SK-N-SH treated with all-trans-retinoic acid at 6 μM for 48 hours (cell line): ENCODE measurements at regions not wholly inside any gene's neighbourhood (a gene's known extent, or its start where the extent isn't known, plus 50 kb on each side); places are given as distances from the start of the nearest gene placed in this dataset.

ENCODE experiments used
- ATAC-seq: fragments of 200-7000 bp; cut with Tn5 transposase; 3 replicates; pipeline ENCODE4 v1.9.1; 2020; ENCODE audit warnings: mild to moderate bottlenecking, moderate library complexity
- ARNTL ChIP-seq: fragments of 450-650 bp; formaldehyde crosslinking; IDR thresholded peaks from 2 replicates; pipeline ENCODE4 v1.5.0; 2020; ENCODE audit warnings: low read depth, mild to moderate bottlenecking, moderate library complexity, borderline replicate concordance
- BACH2 ChIP-seq: fragments of 250-450 bp; sonication (Bioruptor Pico); IDR thresholded peaks from 2 replicates; pipeline ENCODE4 v1.9.0; 2021; ENCODE audit warnings: mild to moderate bottlenecking, borderline replicate concordance
- CSDC2 ChIP-seq: fragments of 250-450 bp; sonication (Bioruptor Pico); IDR thresholded peaks from 2 replicates; pipeline ENCODE4 v1.5.0; 2020; ENCODE audit warnings: mild to moderate bottlenecking, moderate library complexity
- ESRRG ChIP-seq: fragments of 250-450 bp; sonication (Bioruptor Pico); IDR thresholded peaks from 2 replicates; pipeline ENCODE4 v1.6.1; 2021; ENCODE audit warnings: mild to moderate bottlenecking
- GLIS3 ChIP-seq: fragments of 250-450 bp; sonication (Bioruptor Pico); IDR thresholded peaks from 2 replicates; pipeline ENCODE4 v1.5.0; 2020; ENCODE audit warnings: mild to moderate bottlenecking, moderate library complexity
- ISL1 ChIP-seq: fragments of 250-450 bp; sonication (Bioruptor Pico); IDR thresholded peaks from 2 replicates; pipeline ENCODE4 v2.1.2; 2022; ENCODE audit warnings: mild to moderate bottlenecking, moderate library complexity
- OSR1 ChIP-seq: fragments of 250-450 bp; sonication (Bioruptor Pico); IDR thresholded peaks from 2 replicates; pipeline ENCODE4 v1.8.0; 2022; ENCODE audit warnings: moderate library complexity, mild to moderate bottlenecking, inconsistent platforms
- PPARA ChIP-seq: fragments of 250-450 bp; sonication (Bioruptor Pico); IDR thresholded peaks from 2 replicates; pipeline ENCODE4 v1.5.0; 2020; ENCODE audit warnings: mild to moderate bottlenecking, borderline replicate concordance
- SNAI2 ChIP-seq: fragments of 250-450 bp; sonication (Bioruptor Pico); IDR thresholded peaks from 2 replicates; pipeline ENCODE4 v1.5.0; 2020; ENCODE audit warnings: mild to moderate bottlenecking, moderate library complexity
- TOX ChIP-seq: fragments of 250-450 bp; sonication (Bioruptor Pico); IDR thresholded peaks from 2 replicates; pipeline ENCODE4 v1.8.0; 2021; ENCODE audit warnings: mild to moderate bottlenecking, moderate library complexity, borderline replicate concordance
- ZC3H10 ChIP-seq: fragments of 250-450 bp; sonication (Bioruptor Pico); IDR thresholded peaks from 2 replicates; pipeline ENCODE4 v1.5.1; 2021; ENCODE audit warnings: mild to moderate bottlenecking, moderate library complexity
- ZFP3 ChIP-seq: fragments of 250-450 bp; sonication (Bioruptor Pico); IDR thresholded peaks from 2 replicates; pipeline ENCODE4 v1.5.0; 2020; ENCODE audit warnings: mild to moderate bottlenecking, moderate library complexity
- ZFP30 ChIP-seq: fragments of 450-650 bp; formaldehyde crosslinking; IDR thresholded peaks from 2 replicates; pipeline ENCODE4 v1.5.0; 2022; ENCODE audit warnings: mild to moderate bottlenecking, moderate library complexity
- ZNF565 ChIP-seq: fragments of 450-650 bp; formaldehyde crosslinking; conservative IDR thresholded peaks from 2 replicates; pipeline ENCODE4 v1.5.0; 2020; ENCODE audit warnings: low read depth, mild to moderate bottlenecking, moderate library complexity
- ZNF70 ChIP-seq: fragments of 450-650 bp; formaldehyde crosslinking; IDR thresholded peaks from 2 replicates; pipeline ENCODE4 v1.5.0; 2020; ENCODE audit warnings: mild to moderate bottlenecking, moderate library complexity
- ZNF8 ChIP-seq: fragments of 450-650 bp; formaldehyde crosslinking; IDR thresholded peaks from 2 replicates; pipeline ENCODE4 v1.5.0; 2020; ENCODE audit warnings: mild to moderate bottlenecking, moderate library complexity
- TF ChIP-seq, protein P1 (sequence below): fragments of 250-450 bp; sonication (Bioruptor Pico); IDR thresholded peaks from 2 replicates; pipeline ENCODE4 v1.8.0; 2020; ENCODE audit warnings: mild to moderate bottlenecking, moderate library complexity, borderline replicate concordance
- TF ChIP-seq, protein P2 (sequence below): fragments of 250-450 bp; sonication (Bioruptor Pico); IDR thresholded peaks from 2 replicates; pipeline ENCODE4 v1.8.0; 2021; ENCODE audit warnings: low read depth, mild to moderate bottlenecking, moderate library complexity, borderline replicate concordance
- TF ChIP-seq, protein P3 (sequence below): fragments of 250-450 bp; sonication (Bioruptor Pico); IDR thresholded peaks from 2 replicates; pipeline ENCODE4 v1.5.1; 2020; ENCODE audit warnings: low read depth, mild to moderate bottlenecking, moderate library complexity
- TF ChIP-seq, protein P4 (sequence below): fragments of 250-450 bp; sonication (Bioruptor Pico); IDR thresholded peaks from 2 replicates; pipeline ENCODE4 v1.5.1; 2021; ENCODE audit warnings: mild to moderate bottlenecking, moderate library complexity
- TF ChIP-seq, protein P5 (sequence below): fragments of 250-450 bp; sonication (Bioruptor Pico); IDR thresholded peaks from 2 replicates; pipeline ENCODE4 v1.5.0; 2020; ENCODE audit warnings: mild to moderate bottlenecking, moderate library complexity

DNA sequence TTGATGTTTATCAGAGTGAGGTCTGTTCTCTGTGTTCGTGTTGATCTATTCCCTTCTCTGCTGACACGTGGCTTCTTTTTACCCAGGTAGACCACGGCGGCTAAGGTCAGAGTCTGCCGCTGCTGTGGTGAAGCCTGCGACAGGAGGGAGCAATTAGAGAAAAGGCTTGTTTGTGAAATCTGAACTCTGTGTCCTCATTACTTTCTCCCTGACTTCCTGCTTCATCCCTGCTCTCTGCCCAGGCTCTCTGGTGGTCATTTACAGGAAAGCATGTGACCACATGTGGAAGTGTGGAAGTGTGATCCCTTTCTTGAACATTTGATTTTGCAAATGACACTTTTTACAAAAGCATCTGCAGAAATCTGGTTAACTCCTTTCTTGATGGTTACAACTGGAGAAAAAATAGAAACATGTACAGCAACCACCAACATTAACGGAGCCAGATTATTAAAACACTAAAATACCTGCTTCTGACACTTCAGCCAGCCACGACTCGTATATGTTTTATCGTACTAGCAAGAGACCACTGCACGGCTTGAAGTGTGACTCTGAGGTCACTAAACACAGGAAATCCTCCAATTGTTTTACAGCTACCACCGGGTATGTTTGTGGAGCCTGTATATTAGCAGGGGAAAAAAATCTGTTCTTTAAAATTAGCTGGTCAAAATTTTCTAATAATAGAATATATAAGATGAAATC is 388.6 kb upstream of the TMPO start:
- TF ChIP-seq OSR1 (CRISPR knock-in tag) (no peak), ZNF565 (no peak), ESRRG (CRISPR knock-in tag) (no peak), ZNF70 (CRISPR knock-in tag) (no peak), SNAI2 (CRISPR knock-in tag) (no peak), BACH2 (CRISPR knock-in tag) (no peak), PPARA (CRISPR knock-in tag) (no peak), ZC3H10 (no peak), ZNF8 (CRISPR knock-in tag) (no peak), ZFP30 (CRISPR knock-in tag) (no peak), ISL1 (CRISPR knock-in tag) (no peak), GLIS3 (no peak), TOX (CRISPR knock-in tag) (no peak), CSDC2 (CRISPR knock-in tag) (no peak), ARNTL (no peak)
- TF ChIP-seq, protein P1, sequence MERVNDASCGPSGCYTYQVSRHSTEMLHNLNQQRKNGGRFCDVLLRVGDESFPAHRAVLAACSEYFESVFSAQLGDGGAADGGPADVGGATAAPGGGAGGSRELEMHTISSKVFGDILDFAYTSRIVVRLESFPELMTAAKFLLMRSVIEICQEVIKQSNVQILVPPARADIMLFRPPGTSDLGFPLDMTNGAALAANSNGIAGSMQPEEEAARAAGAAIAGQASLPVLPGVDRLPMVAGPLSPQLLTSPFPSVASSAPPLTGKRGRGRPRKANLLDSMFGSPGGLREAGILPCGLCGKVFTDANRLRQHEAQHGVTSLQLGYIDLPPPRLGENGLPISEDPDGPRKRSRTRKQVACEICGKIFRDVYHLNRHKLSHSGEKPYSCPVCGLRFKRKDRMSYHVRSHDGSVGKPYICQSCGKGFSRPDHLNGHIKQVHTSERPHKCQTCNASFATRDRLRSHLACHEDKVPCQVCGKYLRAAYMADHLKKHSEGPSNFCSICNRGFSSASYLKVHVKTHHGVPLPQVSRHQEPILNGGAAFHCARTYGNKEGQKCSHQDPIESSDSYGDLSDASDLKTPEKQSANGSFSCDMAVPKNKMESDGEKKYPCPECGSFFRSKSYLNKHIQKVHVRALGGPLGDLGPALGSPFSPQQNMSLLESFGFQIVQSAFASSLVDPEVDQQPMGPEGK: no peak
- TF ChIP-seq, protein P2, sequence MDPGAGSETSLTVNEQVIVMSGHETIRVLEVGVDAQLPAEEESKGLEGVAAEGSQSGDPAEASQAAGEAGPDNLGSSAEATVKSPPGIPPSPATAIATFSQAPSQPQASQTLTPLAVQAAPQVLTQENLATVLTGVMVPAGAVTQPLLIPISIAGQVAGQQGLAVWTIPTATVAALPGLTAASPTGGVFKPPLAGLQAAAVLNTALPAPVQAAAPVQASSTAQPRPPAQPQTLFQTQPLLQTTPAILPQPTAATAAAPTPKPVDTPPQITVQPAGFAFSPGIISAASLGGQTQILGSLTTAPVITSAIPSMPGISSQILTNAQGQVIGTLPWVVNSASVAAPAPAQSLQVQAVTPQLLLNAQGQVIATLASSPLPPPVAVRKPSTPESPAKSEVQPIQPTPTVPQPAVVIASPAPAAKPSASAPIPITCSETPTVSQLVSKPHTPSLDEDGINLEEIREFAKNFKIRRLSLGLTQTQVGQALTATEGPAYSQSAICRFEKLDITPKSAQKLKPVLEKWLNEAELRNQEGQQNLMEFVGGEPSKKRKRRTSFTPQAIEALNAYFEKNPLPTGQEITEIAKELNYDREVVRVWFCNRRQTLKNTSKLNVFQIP (CRISPR knock-in tag): no peak
- TF ChIP-seq, protein P3, sequence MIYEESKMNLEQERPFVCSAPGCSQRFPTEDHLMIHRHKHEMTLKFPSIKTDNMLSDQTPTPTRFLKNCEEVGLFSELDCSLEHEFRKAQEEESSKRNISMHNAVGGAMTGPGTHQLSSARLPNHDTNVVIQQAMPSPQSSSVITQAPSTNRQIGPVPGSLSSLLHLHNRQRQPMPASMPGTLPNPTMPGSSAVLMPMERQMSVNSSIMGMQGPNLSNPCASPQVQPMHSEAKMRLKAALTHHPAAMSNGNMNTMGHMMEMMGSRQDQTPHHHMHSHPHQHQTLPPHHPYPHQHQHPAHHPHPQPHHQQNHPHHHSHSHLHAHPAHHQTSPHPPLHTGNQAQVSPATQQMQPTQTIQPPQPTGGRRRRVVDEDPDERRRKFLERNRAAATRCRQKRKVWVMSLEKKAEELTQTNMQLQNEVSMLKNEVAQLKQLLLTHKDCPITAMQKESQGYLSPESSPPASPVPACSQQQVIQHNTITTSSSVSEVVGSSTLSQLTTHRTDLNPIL (CRISPR knock-in tag): no peak
- TF ChIP-seq, protein P4, sequence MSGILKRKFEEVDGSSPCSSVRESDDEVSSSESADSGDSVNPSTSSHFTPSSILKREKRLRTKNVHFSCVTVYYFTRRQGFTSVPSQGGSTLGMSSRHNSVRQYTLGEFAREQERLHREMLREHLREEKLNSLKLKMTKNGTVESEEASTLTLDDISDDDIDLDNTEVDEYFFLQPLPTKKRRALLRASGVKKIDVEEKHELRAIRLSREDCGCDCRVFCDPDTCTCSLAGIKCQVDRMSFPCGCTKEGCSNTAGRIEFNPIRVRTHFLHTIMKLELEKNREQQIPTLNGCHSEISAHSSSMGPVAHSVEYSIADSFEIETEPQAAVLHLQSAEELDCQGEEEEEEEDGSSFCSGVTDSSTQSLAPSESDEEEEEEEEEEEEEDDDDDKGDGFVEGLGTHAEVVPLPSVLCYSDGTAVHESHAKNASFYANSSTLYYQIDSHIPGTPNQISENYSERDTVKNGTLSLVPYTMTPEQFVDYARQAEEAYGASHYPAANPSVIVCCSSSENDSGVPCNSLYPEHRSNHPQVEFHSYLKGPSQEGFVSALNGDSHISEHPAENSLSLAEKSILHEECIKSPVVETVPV (CRISPR knock-in tag): no peak
- TF ChIP-seq, protein P5, sequence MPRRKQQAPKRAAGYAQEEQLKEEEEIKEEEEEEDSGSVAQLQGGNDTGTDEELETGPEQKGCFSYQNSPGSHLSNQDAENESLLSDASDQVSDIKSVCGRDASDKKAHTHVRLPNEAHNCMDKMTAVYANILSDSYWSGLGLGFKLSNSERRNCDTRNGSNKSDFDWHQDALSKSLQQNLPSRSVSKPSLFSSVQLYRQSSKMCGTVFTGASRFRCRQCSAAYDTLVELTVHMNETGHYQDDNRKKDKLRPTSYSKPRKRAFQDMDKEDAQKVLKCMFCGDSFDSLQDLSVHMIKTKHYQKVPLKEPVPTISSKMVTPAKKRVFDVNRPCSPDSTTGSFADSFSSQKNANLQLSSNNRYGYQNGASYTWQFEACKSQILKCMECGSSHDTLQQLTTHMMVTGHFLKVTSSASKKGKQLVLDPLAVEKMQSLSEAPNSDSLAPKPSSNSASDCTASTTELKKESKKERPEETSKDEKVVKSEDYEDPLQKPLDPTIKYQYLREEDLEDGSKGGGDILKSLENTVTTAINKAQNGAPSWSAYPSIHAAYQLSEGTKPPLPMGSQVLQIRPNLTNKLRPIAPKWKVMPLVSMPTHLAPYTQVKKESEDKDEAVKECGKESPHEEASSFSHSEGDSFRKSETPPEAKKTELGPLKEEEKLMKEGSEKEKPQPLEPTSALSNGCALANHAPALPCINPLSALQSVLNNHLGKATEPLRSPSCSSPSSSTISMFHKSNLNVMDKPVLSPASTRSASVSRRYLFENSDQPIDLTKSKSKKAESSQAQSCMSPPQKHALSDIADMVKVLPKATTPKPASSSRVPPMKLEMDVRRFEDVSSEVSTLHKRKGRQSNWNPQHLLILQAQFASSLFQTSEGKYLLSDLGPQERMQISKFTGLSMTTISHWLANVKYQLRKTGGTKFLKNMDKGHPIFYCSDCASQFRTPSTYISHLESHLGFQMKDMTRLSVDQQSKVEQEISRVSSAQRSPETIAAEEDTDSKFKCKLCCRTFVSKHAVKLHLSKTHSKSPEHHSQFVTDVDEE (CRISPR knock-in tag): no peak
- ATAC-seq: no peak

DNA sequence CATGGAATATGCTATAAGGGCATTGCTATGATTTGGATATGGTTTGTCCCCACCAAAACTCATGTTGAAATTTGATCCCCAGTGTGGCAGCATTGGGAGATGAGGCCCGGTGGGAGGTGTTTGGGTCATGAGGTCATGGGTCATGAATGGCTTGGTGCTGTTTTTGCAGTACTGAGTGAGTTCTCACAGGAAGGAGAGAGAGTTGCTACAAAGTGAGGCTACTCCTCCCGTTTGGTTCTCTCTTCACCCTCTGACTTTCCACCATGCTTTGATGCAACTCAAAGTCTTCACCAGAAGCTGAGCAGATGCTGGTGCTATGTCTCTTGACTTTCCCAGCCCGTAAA is 388.1 kb upstream of the TMPO start:
- TF ChIP-seq, protein P2 (CRISPR knock-in tag): no peak
- TF ChIP-seq, protein P3 (CRISPR knock-in tag): no peak
- TF ChIP-seq ZFP3 (CRISPR knock-in tag) (no peak), BACH2 (CRISPR knock-in tag) (no peak), GLIS3 (no peak), ARNTL (no peak)
- ATAC-seq: no peak
